ENCODE measurements at regions not wholly inside any gene's neighbourhood (a gene's known extent, or its start where the extent isn't known, plus 50 kb on each side); places are given as distances from the start of the nearest gene placed in this dataset.

- Histone ChIP-seq H3K9me3 (ENCODE audit: low read depth, low read length, poor library complexity, severe bottlenecking) (no peaks in the 10 kb centered on the region), H3K36me3 (ENCODE audit: insufficient read depth, low read length, poor library complexity, severe bottlenecking) (no peaks in the 10 kb centered on the region), H3K27me3 (replicated peaks; ENCODE audit: insufficient read depth, low read depth, low read length, poor library complexity) (no peaks in the 10 kb centered on the region), H3K4me1 (ENCODE audit: insufficient read depth, low read length, poor library complexity, severe bottlenecking) (no peaks in the 10 kb centered on the region), H3K27ac (ENCODE audit: low read depth, low read length, poor library complexity, severe bottlenecking) (no peak overlapping the region), H3K4me3 (ENCODE audit: low read depth, low read length, poor library complexity, severe bottlenecking) (no peak overlapping the region)
- POLR2A ChIA-PET (ENCODE audit: low non-redundant PET): no interaction called here
- intact Hi-C loops (cut with micrococcal nuclease; ENCODE audit: unreplicated experiment): no loop called here
- no TSS peak for BruUV-seq (replicated peaks)
- CTCF ChIA-PET: no interaction called here
- DNase-seq (ENCODE audit: low spot score): no peak
- TF ChIP-seq EZH2 (IDR thresholded peaks at IDR 0.05; ENCODE audit: borderline replicate concordance, low read depth, low read length, poor library complexity, severe bottlenecking): no peak
- no peak for TF ChIP-seq CTCF (conservative IDR thresholded peaks at IDR 0.05; ENCODE audit: low read depth, low read length)
Observed at GRCh38 chr1:98268316-98268715, 347.5 kb upstream of the DPYD start.

- intact Hi-C loops (cut with micrococcal nuclease; ENCODE audit: unreplicated experiment): no loop called here
- BruUV-seq (replicated peaks): no TSS peak
- H3K4me3 ChIP-seq (ENCODE audit: low read depth, low read length, poor library complexity, severe bottlenecking): no peak overlapping the region
- DNase-seq (ENCODE audit: low spot score): no peak
- CTCF ChIA-PET: no interaction called here
- no peaks in the 10 kb centered on the region for H3K36me3 ChIP-seq (ENCODE audit: insufficient read depth, low read length, poor library complexity, severe bottlenecking)
- POLR2A ChIA-PET (ENCODE audit: low non-redundant PET): no interaction called here
- H3K4me1 ChIP-seq (ENCODE audit: insufficient read depth, low read length, poor library complexity, severe bottlenecking): no peaks in the 10 kb centered on the region
- H3K27me3 ChIP-seq (replicated peaks; ENCODE audit: insufficient read depth, low read depth, low read length, poor library complexity): no peaks in the 10 kb centered on the region
- H3K27ac ChIP-seq (ENCODE audit: low read depth, low read length, poor library complexity, severe bottlenecking): no peak overlapping the region
- no peaks in the 10 kb centered on the region for H3K9me3 ChIP-seq (ENCODE audit: low read depth, low read length, poor library complexity, severe bottlenecking)
- TF ChIP-seq CTCF (conservative IDR thresholded peaks at IDR 0.05; ENCODE audit: low read depth, low read length) (no peak), EZH2 (IDR thresholded peaks at IDR 0.05; ENCODE audit: borderline replicate concordance, low read depth, low read length, poor library complexity, severe bottlenecking) (no peak)
Observed at GRCh38 chr1:98267423-98267822, 346.6 kb upstream of the DPYD start.

- BruUV-seq (replicated peaks): no TSS peak
- intact Hi-C loops (cut with micrococcal nuclease; ENCODE audit: unreplicated experiment): no loop called here
- no peaks in the 10 kb centered on the region for H3K36me3 ChIP-seq (ENCODE audit: insufficient read depth, low read length, poor library complexity, severe bottlenecking)
- ChIA-PET POLR2A (ENCODE audit: low non-redundant PET) (no interaction called here), CTCF (no interaction called here)
- TF ChIP-seq CTCF (conservative IDR thresholded peaks at IDR 0.05; ENCODE audit: low read depth, low read length): no peak
- no peak for TF ChIP-seq EZH2 (IDR thresholded peaks at IDR 0.05; ENCODE audit: borderline replicate concordance, low read depth, low read length, poor library complexity, severe bottlenecking)
- H3K27ac ChIP-seq (ENCODE audit: low read depth, low read length, poor library complexity, severe bottlenecking): no peak overlapping the region
- no peaks in the 10 kb centered on the region for H3K9me3 ChIP-seq (ENCODE audit: low read depth, low read length, poor library complexity, severe bottlenecking)
- no peak overlapping the region for H3K4me3 ChIP-seq (ENCODE audit: low read depth, low read length, poor library complexity, severe bottlenecking)
- DNase-seq (ENCODE audit: low spot score): no peak
- H3K27me3 ChIP-seq (replicated peaks; ENCODE audit: insufficient read depth, low read depth, low read length, poor library complexity): no peaks in the 10 kb centered on the region
- no peaks in the 10 kb centered on the region for H3K4me1 ChIP-seq (ENCODE audit: insufficient read depth, low read length, poor library complexity, severe bottlenecking)
Observed at GRCh38 chr1:98264727-98265126, 343.9 kb upstream of the DPYD start.

Measured in A673 (cell line).